ENCODE measurements at regions not wholly inside any gene's neighbourhood (a gene's known extent, or its start where the extent isn't known, plus 50 kb on each side); places are given as distances from the start of the nearest gene placed in this dataset.
A peak's percentile ranks its signal among the peaks of the same experiment; 100 is the strongest.

GRCh38 chr4:163582703-163583102 is 88.2 kb downstream of the TMA16 start:
- no peak for DNase-seq

- DNase-seq = no peak
Measured at GRCh38 chr4:163587867-163588266, 93.4 kb downstream of the TMA16 start.

- no peak for DNase-seq
Measured at GRCh38 chr4:163588532-163588931, 94.0 kb downstream of the TMA16 start.

GRCh38 chr4:163590103-163590502 is 95.6 kb downstream of the TMA16 start:
- no peak for DNase-seq

GRCh38 chr4:163590619-163591264 is 96.3 kb downstream of the TMA16 start:
- DNase-seq = no peak

- peak; percentile 4 for DNase-seq
Measured at GRCh38 chr4:163591614-163592020, 97.1 kb downstream of the TMA16 start.

DNA sequence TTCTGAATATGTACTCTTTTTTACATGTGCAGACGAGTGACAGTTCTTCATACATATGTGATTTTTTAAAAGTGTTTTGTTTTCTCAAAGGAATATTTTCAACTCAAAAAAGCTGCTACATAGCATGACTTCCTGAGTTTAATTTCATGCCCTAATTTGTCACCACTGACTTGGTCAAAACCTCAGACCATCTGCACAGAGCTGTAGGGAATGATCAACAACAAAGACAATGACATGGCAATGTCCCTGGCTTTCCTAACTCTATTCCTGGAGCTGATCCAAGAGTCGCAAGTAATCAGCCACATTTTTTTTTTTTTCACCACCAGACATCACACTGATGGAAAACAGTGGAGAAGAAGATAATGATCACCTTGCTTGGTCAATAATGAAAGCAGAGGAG is 97.7 kb downstream of the TMA16 start:
- no peak for DNase-seq

DNA sequence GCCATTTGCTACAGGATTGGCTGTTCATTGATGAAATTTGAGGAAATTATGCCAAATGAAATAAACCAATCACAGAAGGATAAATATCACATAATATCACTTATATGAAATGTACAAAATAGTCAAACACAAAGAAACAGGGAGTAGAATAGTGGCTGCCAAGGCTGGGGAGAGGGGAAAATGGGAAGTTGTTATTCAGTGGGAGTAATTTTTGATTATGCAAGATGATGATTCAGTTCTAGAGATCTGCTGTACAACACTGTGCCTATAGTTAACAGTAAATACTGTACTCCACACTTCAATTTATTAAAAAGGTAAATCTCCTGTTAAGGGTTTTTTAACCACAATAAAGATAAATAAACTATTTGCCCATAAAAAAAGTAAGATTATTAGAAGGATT is 101.1 kb downstream of the TMA16 start:
- no peak for DNase-seq

DNA sequence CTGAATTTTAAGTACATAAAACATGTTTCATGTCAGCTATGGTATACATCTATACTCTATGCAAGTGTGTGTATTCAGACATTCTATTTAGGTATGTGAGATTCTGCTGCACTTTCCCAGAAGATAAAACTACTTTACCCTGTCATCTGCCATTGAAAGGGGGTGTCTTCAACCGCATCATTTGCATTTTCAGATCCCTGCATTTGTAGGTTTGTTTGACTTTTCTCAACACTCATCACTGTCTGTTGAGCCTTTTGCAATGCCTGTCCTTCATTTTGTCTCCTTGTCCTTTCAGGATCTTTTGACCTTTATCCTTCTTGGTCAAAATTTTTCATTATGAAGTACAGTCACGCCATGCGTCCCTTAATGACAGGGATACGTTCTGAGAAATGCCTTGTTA is 103.5 kb downstream of the TMA16 start:
- no peak for DNase-seq

- no peak for DNase-seq
Measured at GRCh38 chr4:163598489-163598888, 104.0 kb downstream of the TMA16 start.

GRCh38 chr4:163600727-163601126 is 106.2 kb downstream of the TMA16 start:
- no peak for DNase-seq

GRCh38 chr4:163603257-163603656 is 108.8 kb downstream of the TMA16 start:
- DNase-seq = no peak

- no peak for DNase-seq
Measured at GRCh38 chr4:163606896-163607691, 112.6 kb downstream of the TMA16 start.

- DNase-seq = no peak
Measured at GRCh38 chr4:163609019-163609418, 114.5 kb downstream of the TMA16 start.

- DNase-seq = no peak
Measured at GRCh38 chr4:163610648-163611047, 116.2 kb downstream of the TMA16 start.

- DNase-seq = no peak
Measured at GRCh38 chr4:163611182-163611581, 116.7 kb downstream of the TMA16 start.

- DNase-seq = no peak
Measured at GRCh38 chr4:163611784-163612445, 117.4 kb downstream of the TMA16 start.

GRCh38 chr4:163612762-163613161 is 118.3 kb downstream of the TMA16 start:
- DNase-seq = no peak

DNA sequence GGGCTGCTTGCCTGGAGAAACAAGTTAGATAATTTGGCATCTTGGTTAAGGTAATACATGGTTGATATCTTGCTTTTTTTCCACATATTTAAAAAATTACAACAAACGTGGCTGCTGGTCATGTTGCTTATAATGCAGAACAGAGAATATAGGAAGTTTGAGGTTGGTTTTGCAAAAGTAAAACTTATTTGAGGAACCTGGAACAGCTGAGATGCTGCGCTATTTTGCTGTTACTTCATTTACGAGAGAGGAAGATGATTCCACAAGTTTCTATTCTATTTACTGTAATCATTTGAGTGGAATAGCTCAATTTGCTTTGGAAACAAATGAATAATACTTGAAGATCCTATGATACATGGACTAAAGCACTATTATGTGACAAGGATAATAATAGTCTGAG is 118.9 kb downstream of the TMA16 start:
- DNase-seq = no peak

- DNase-seq = no peak
Measured at GRCh38 chr4:163614866-163615265, 120.4 kb downstream of the TMA16 start.

GRCh38 chr4:163618845-163619244 is 124.4 kb downstream of the TMA16 start:
- no peak for DNase-seq

DNA sequence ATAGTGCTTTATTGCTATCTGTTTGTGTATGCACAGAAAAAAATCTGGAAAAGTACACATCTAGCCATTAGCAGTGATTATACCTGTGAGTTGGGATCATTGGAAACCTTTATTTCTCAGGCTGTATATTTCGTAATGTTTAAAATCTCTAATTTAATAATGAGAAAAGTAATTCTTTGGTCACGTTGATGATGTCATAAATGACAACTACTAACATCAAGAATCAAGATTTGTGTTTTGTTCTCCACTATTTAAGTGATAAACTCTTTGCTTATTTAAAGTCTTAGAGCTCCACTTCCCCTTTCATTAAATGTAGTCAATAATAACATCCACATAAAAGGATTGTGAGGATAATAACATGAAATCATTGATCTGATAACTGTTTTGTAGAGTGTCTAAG is 126.2 kb downstream of the TMA16 start:
- DNase-seq = no peak

DNA sequence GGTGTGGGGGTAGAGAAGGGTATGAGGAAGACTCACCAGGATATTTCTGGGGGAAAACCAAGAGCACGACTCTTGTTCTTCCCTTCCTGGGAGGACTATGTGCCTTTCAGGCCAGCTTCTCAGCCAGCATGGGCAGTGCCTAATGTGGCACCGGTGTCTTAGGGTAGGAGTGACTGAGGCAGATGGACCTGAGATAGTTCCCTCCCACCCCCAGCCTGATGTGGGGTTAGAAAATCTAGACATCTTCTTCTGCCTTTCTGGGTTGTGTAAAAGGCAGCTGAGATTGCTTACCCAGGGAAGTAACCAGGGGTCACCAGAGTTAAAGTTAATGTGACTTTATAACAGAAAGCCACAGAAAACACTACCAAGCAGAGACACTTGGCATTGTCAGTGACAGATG is 127.3 kb downstream of the TMA16 start:
- DNase-seq = no peak

Data from tongue (tissue), 1 donor.